Type B pancreatic cell (in vitro differentiated cells): ENCODE measurements at regions not wholly inside any gene's neighbourhood (a gene's known extent, or its start where the extent isn't known, plus 50 kb on each side); places are given as distances from the start of the nearest gene placed in this dataset.
"Not testable (repeated sequence)": the region's sequence is repeated elsewhere in the genome, so short reads cannot be mapped to it uniquely, and the experiment has no call there.

Experiments
- DNase-seq: peaks from one replicate; pipeline ENCODE4 v3.0.0; 2021; ENCODE audit warnings: mixed read lengths; ENCODE audit not compliant: unreplicated experiment; ENCODE audit errors: extremely low spot score
- H3K27ac Mint-ChIP-seq: 2 replicates; pipeline ENCODE4 v1.8.0; 2021; ENCODE audit warnings: mild to moderate bottlenecking, mixed read lengths
- H3K27me3 Mint-ChIP-seq: 2 replicates; pipeline ENCODE4 v1.8.0; 2021; ENCODE audit warnings: mixed read lengths
- H3K36me3 Mint-ChIP-seq: 2 replicates; pipeline ENCODE4 v1.8.0; 2021; ENCODE audit warnings: mixed read lengths
- H3K4me1 Mint-ChIP-seq: one replicate; pipeline ENCODE4 v1.8.0; 2021; ENCODE audit warnings: mixed read lengths; ENCODE audit not compliant: unreplicated experiment
- H3K4me3 Mint-ChIP-seq: 2 replicates; pipeline ENCODE4 v1.8.0; 2021; ENCODE audit warnings: mild to moderate bottlenecking, mixed read lengths
- H3K9me3 Mint-ChIP-seq: 2 replicates; pipeline ENCODE4 v1.8.0; 2021; ENCODE audit warnings: mixed read lengths
- CTCF ChIP-seq: fragments of 200-600 bp; sonication (generic); conservative IDR thresholded peaks from 2 replicates; pipeline ENCODE4 v1.5.0; 2021; ENCODE audit warnings: antibody characterized with exemption, mild to moderate bottlenecking

GRCh38 chr13:103469771-103470170 lies 403.6 kb upstream of the SLC10A2 start:
- Mint-ChIP-seq H3K27me3 (no peaks in the 10 kb centered on the region), H3K36me3 (no peaks in the 10 kb centered on the region), H3K4me3 (no peak overlapping the region), H3K9me3 (peaks cover 5% of the 10 kb centered on the region), H3K27ac (no peak overlapping the region), H3K4me1 (no peaks in the 10 kb centered on the region)
- TF ChIP-seq CTCF = no peak
- DNase-seq = no peak

- TF ChIP-seq CTCF = no peak
- H3K9me3 Mint-ChIP-seq = peaks cover 2% of the 10 kb centered on the region
- no peaks in the 10 kb centered on the region for H3K4me1 Mint-ChIP-seq
- no peak overlapping the region for H3K4me3 Mint-ChIP-seq
- H3K27ac Mint-ChIP-seq = no peak overlapping the region
- DNase-seq = no peak
- no peaks in the 10 kb centered on the region for H3K36me3 Mint-ChIP-seq
- no peaks in the 10 kb centered on the region for H3K27me3 Mint-ChIP-seq
These were observed 400.5 kb upstream of the SLC10A2 start for GRCh38 chr13:103466761-103467160.

GRCh38 chr13:103460246-103460645 lies 394.0 kb upstream of the SLC10A2 start:
- not testable (repeated sequence) for H3K27me3 Mint-ChIP-seq, H3K27ac Mint-ChIP-seq, H3K4me3 Mint-ChIP-seq, H3K4me1 Mint-ChIP-seq, DNase-seq, H3K9me3 Mint-ChIP-seq, H3K36me3 Mint-ChIP-seq

GRCh38 chr13:103457050-103457449 lies 390.8 kb upstream of the SLC10A2 start:
- not testable (repeated sequence) for H3K4me3 Mint-ChIP-seq, H3K27ac Mint-ChIP-seq, DNase-seq, H3K36me3 Mint-ChIP-seq, H3K27me3 Mint-ChIP-seq, H3K4me1 Mint-ChIP-seq, H3K9me3 Mint-ChIP-seq

- no peak overlapping the region for H3K4me3 Mint-ChIP-seq
- DNase-seq = no peak
- H3K27me3 Mint-ChIP-seq = no peaks in the 10 kb centered on the region
- no peak for TF ChIP-seq CTCF
- no peaks in the 10 kb centered on the region for H3K36me3 Mint-ChIP-seq
- H3K9me3 Mint-ChIP-seq = peaks cover 7% of the 10 kb centered on the region
- no peak overlapping the region for H3K27ac Mint-ChIP-seq
- H3K4me1 Mint-ChIP-seq = no peaks in the 10 kb centered on the region
These were observed 385.4 kb upstream of the SLC10A2 start for GRCh38 chr13:103451656-103452055.

- no peak for TF ChIP-seq CTCF
- H3K4me3 Mint-ChIP-seq = no peak overlapping the region
- H3K36me3 Mint-ChIP-seq = no peaks in the 10 kb centered on the region
- no peaks in the 10 kb centered on the region for H3K27me3 Mint-ChIP-seq
- H3K4me1 Mint-ChIP-seq = no peaks in the 10 kb centered on the region
- no peak overlapping the region for H3K27ac Mint-ChIP-seq
- peaks cover 7% of the 10 kb centered on the region for H3K9me3 Mint-ChIP-seq
- no peak for DNase-seq
These were observed 377.4 kb upstream of the SLC10A2 start for GRCh38 chr13:103443604-103444003.

GRCh38 chr13:103437651-103438050 lies 371.4 kb upstream of the SLC10A2 start:
- no peaks in the 10 kb centered on the region for H3K36me3 Mint-ChIP-seq
- H3K4me3 Mint-ChIP-seq = no peak overlapping the region
- peaks cover 3% of the 10 kb centered on the region for H3K4me1 Mint-ChIP-seq
- no peak overlapping the region for H3K27ac Mint-ChIP-seq
- H3K27me3 Mint-ChIP-seq = no peaks in the 10 kb centered on the region
- no peak for TF ChIP-seq CTCF
- DNase-seq = no peak
- H3K9me3 Mint-ChIP-seq = no peaks in the 10 kb centered on the region
